KMS-11 (cell line): ENCODE measurements at regions not wholly inside any gene's neighbourhood (a gene's known extent, or its start where the extent isn't known, plus 50 kb on each side); places are given as distances from the start of the nearest gene placed in this dataset.

Experiments
- H2AFZ ChIP-seq: fragments of 200-600 bp; sonication (generic); 2 replicates; pipeline ENCODE4 v1.6.1; 2016; ENCODE audit warnings: antibody characterized with exemption, mixed run types, low read depth
- H3K27ac ChIP-seq: fragments of 200-600 bp; sonication (generic); 2 replicates; pipeline ENCODE4 v1.6.1; 2016; ENCODE audit warnings: mild to moderate bottlenecking, mixed run types
- H3K27me3 ChIP-seq: fragments of 200-600 bp; sonication (generic); 2 replicates; pipeline ENCODE4 v1.6.1; 2017; ENCODE audit warnings: mild to moderate bottlenecking, low read depth, mixed run types, moderate library complexity; ENCODE audit not compliant: insufficient read depth
- H3K36me3 ChIP-seq: fragments of 200-600 bp; sonication (generic); 2 replicates; pipeline ENCODE4 v1.6.1; 2017; ENCODE audit warnings: mild to moderate bottlenecking, mixed run types; ENCODE audit not compliant: insufficient read depth
- H3K4me1 ChIP-seq: fragments of 200-600 bp; sonication (generic); 2 replicates; pipeline ENCODE4 v1.6.1; 2016; ENCODE audit warnings: mild to moderate bottlenecking, low read depth, mixed run types; ENCODE audit not compliant: poor library complexity, severe bottlenecking
- H3K4me2 ChIP-seq: fragments of 200-600 bp; sonication (generic); 2 replicates; pipeline ENCODE4 v1.7.0; 2016; ENCODE audit warnings: mild to moderate bottlenecking, mixed run types
- H3K4me3 ChIP-seq: fragments of 200-600 bp; sonication (generic); IDR thresholded peaks from 2 replicates; pipeline ENCODE4 v1.6.1; 2017; ENCODE audit warnings: low read depth, low read length, mixed read lengths; ENCODE audit not compliant: insufficient read depth
- H3K79me2 ChIP-seq: fragments of 200-600 bp; sonication (generic); 2 replicates; pipeline ENCODE4 v1.6.1; 2016; ENCODE audit warnings: low read depth, mixed run types; ENCODE audit not compliant: insufficient read depth
- H3K9ac ChIP-seq: fragments of 200-600 bp; sonication (generic); 2 replicates; pipeline ENCODE4 v1.6.1; 2016; ENCODE audit warnings: mild to moderate bottlenecking, mixed run types
- H4K20me1 ChIP-seq: fragments of 200-600 bp; sonication (generic); 2 replicates; pipeline ENCODE4 v1.6.1; 2016; ENCODE audit warnings: mild to moderate bottlenecking, mixed run types; ENCODE audit not compliant: insufficient read depth
- CTCF ChIP-seq: fragments of 200-600 bp; sonication (generic); conservative IDR thresholded peaks from 2 replicates; pipeline ENCODE4 v1.6.1; 2017; ENCODE audit warnings: low read depth, mild to moderate bottlenecking, antibody characterized with exemption, low read length, moderate library complexity, mixed read lengths

DNA sequence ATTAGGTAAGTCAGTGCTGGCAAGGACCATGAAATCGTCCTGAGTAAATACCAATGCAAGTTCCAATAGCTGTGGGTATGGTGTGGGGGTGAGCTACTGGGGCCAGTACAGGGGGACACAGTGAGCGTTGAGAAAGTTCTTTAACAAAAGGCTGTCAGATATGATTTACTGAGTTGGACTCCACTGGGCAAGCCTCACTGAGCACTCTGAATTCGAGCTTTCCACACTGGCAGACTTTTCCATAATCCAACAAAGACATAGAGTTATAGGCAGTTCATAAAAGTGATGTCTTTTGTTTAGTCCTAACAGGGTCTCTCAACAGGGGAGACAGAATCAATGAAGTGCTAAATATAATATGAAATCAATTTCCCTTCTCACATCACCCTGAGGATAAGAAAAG, 489.0 kb downstream of the KCNJ2 start:
- Histone ChIP-seq H3K9ac (no peak overlapping the region), H4K20me1 (no peaks in the 10 kb centered on the region), H3K4me2 (no peak overlapping the region), H3K79me2 (no peaks in the 10 kb centered on the region), H2AFZ (no peak overlapping the region), H3K4me3 (no peak overlapping the region), H3K36me3 (no peaks in the 10 kb centered on the region), H3K27me3 (no peaks in the 10 kb centered on the region), H3K27ac (no peak overlapping the region), H3K4me1 (peaks cover 5% of the 10 kb centered on the region)
- no peak for TF ChIP-seq CTCF

GRCh38 chr17:70658840-70659239, 489.5 kb downstream of the KCNJ2 start:
- no peaks in the 10 kb centered on the region for H4K20me1 ChIP-seq
- H3K9ac ChIP-seq: no peak overlapping the region
- no peak overlapping the region for H2AFZ ChIP-seq
- H3K4me2 ChIP-seq: no peak overlapping the region
- H3K79me2 ChIP-seq: no peaks in the 10 kb centered on the region
- H3K27ac ChIP-seq: no peak overlapping the region
- no peak overlapping the region for H3K4me3 ChIP-seq
- no peaks in the 10 kb centered on the region for H3K27me3 ChIP-seq
- peaks cover 5% of the 10 kb centered on the region for H3K4me1 ChIP-seq
- TF ChIP-seq CTCF: no peak
- no peaks in the 10 kb centered on the region for H3K36me3 ChIP-seq

- no peak overlapping the region for H2AFZ ChIP-seq
- H3K27ac ChIP-seq: no peak overlapping the region
- H3K4me3 ChIP-seq: no peak overlapping the region
- H3K9ac ChIP-seq: no peak overlapping the region
- no peaks in the 10 kb centered on the region for H4K20me1 ChIP-seq
- H3K79me2 ChIP-seq: no peaks in the 10 kb centered on the region
- no peak overlapping the region for H3K4me2 ChIP-seq
- H3K27me3 ChIP-seq: no peaks in the 10 kb centered on the region
- TF ChIP-seq CTCF: no peak
- no peaks in the 10 kb centered on the region for H3K36me3 ChIP-seq
- H3K4me1 ChIP-seq: no peaks in the 10 kb centered on the region
Measured at GRCh38 chr17:70661342-70662222, 492.2 kb downstream of the KCNJ2 start.

GRCh38 chr17:70668276-70668937, 499.1 kb downstream of the KCNJ2 start:
- H3K9ac ChIP-seq: no peak overlapping the region
- no peaks in the 10 kb centered on the region for H3K36me3 ChIP-seq
- no peak overlapping the region for H3K27ac ChIP-seq
- H2AFZ ChIP-seq: no peak overlapping the region
- no peak overlapping the region for H3K4me3 ChIP-seq
- no peak overlapping the region for H3K4me2 ChIP-seq
- no peaks in the 10 kb centered on the region for H4K20me1 ChIP-seq
- H3K27me3 ChIP-seq: no peaks in the 10 kb centered on the region
- TF ChIP-seq CTCF: no peak
- H3K4me1 ChIP-seq: no peaks in the 10 kb centered on the region
- H3K79me2 ChIP-seq: no peaks in the 10 kb centered on the region
